ENCODE measurements at regions not wholly inside any gene's neighbourhood (a gene's known extent, or its start where the extent isn't known, plus 50 kb on each side); places are given as distances from the start of the nearest gene placed in this dataset.

DNA sequence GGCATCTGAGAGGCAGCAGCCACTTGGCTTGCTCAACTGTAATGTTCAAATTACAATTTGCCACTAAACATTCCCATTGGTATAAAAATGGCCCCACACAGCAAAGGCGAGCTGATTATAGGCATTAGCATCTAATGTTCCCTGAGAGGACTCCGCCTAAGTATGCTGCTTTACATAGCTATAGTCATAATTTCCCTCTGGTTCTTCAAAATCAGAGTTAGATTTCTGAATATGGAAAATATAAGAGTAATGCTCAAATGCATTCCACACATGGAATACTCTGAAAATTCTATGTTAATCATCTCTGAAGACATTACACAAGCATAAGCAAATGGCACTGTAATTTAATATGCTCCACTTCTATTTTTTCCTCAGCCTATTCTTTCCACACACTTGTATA lies 83.7 kb upstream of the BTG1 start:
- no peaks in the 10 kb centered on the region for H3K4me1 ChIP-seq
- H3K27ac ChIP-seq: no peak overlapping the region
- H3K9me3 ChIP-seq: no peaks in the 10 kb centered on the region
- TF ChIP-seq, protein P1, sequence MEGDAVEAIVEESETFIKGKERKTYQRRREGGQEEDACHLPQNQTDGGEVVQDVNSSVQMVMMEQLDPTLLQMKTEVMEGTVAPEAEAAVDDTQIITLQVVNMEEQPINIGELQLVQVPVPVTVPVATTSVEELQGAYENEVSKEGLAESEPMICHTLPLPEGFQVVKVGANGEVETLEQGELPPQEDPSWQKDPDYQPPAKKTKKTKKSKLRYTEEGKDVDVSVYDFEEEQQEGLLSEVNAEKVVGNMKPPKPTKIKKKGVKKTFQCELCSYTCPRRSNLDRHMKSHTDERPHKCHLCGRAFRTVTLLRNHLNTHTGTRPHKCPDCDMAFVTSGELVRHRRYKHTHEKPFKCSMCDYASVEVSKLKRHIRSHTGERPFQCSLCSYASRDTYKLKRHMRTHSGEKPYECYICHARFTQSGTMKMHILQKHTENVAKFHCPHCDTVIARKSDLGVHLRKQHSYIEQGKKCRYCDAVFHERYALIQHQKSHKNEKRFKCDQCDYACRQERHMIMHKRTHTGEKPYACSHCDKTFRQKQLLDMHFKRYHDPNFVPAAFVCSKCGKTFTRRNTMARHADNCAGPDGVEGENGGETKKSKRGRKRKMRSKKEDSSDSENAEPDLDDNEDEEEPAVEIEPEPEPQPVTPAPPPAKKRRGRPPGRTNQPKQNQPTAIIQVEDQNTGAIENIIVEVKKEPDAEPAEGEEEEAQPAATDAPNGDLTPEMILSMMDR (IDR thresholded peaks at IDR 0.05): no peak
- intact Hi-C loops (cut with DNase I): no loop called here
- no peak overlapping the region for H3K4me3 ChIP-seq
- H3K27me3 ChIP-seq (ENCODE audit: low read depth): no peaks in the 10 kb centered on the region
- no peaks in the 10 kb centered on the region for H3K36me3 ChIP-seq
- ATAC-seq: no peak
- DNase-seq: no peak

- ATAC-seq: no peak
- no peaks in the 10 kb centered on the region for H3K27me3 ChIP-seq (ENCODE audit: low read depth)
- H3K4me1 ChIP-seq: no peaks in the 10 kb centered on the region
- no peak for DNase-seq
- intact Hi-C loops (cut with DNase I): no loop called here
- TF ChIP-seq, protein P1 (IDR thresholded peaks at IDR 0.05): no peak
- H3K36me3 ChIP-seq: no peaks in the 10 kb centered on the region
- H3K4me3 ChIP-seq: no peak overlapping the region
- H3K9me3 ChIP-seq: no peaks in the 10 kb centered on the region
- no peak overlapping the region for H3K27ac ChIP-seq
These were observed 81.3 kb upstream of the BTG1 start for GRCh38 chr12:92226961-92227360.

DNA sequence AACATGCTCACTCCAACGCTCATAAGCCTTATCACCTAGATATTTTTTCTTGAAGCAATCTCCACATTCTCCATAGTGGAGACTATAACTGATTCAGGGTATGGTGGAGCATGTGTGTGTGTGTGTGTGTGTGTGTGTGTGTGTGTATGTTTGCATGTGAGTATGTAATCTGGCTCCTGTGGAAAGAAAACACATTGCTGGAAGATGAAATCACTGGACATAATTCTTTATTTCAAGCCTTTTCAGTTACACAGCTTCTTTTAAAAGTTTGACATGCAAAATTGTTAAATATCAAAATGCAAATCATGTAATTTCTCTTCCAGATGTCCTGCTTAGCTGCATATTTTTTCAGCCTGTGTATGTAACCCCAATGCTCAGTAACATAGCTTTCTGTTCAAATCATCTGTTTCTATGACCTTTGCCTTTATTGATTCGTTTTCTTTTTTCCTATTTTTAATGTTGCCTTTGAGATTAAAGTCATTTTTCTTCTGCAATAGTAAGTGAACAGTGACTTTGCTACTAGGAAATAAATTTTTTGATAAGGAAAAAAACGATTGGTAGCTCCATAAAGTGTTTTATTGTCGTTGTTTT lies 80.5 kb upstream of the BTG1 start:
- intact Hi-C loops (cut with DNase I): no loop called here
- TF ChIP-seq, protein P1 (IDR thresholded peaks at IDR 0.05): no peak
- H3K36me3 ChIP-seq: no peaks in the 10 kb centered on the region
- no peaks in the 10 kb centered on the region for H3K9me3 ChIP-seq
- H3K4me1 ChIP-seq: no peaks in the 10 kb centered on the region
- no peak overlapping the region for H3K4me3 ChIP-seq
- H3K27me3 ChIP-seq (ENCODE audit: low read depth): no peaks in the 10 kb centered on the region
- ATAC-seq (no peak), DNase-seq (no peak)
- no peak overlapping the region for H3K27ac ChIP-seq

DNA sequence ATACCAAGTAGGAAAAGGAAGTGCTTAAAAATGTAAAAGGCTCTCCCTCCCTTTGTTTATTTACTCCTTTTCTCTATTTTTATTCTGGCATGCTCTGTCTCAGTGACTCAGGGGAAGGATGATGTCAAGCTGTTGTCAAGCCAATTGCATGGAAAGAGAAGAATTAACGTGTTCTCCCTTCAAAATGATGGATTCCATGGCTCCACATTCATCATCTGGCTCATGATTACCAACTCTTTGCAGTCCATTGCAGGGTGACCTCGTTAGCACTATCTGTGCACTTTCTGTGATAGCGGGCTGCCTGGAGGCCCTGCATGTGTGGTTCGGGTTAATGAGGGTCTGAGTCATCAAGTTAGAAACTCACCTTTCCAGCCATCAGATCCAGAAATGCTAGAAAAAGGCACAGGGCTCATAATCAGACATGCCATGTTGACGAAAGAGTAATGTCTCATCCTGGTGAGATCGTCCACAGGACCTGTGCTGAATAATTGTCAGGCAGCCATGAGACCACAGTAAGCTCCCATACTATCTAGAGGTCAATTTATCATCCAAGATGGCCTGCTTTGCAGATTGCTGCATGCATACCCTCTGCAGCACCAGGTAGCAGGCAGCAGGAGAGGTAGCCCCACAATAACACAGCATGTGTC lies 79.2 kb upstream of the BTG1 start:
- H3K36me3 ChIP-seq: no peaks in the 10 kb centered on the region
- H3K4me3 ChIP-seq: no peak overlapping the region
- no peaks in the 10 kb centered on the region for H3K27me3 ChIP-seq (ENCODE audit: low read depth)
- intact Hi-C loops (cut with DNase I): no loop called here
- DNase-seq (no peak), ATAC-seq (peak in 1 of 2 donors; percentile 11)
- TF ChIP-seq, protein P1 (IDR thresholded peaks at IDR 0.05): no peak
- H3K9me3 ChIP-seq: no peaks in the 10 kb centered on the region
- H3K4me1 ChIP-seq: no peaks in the 10 kb centered on the region
- no peak overlapping the region for H3K27ac ChIP-seq

DNA sequence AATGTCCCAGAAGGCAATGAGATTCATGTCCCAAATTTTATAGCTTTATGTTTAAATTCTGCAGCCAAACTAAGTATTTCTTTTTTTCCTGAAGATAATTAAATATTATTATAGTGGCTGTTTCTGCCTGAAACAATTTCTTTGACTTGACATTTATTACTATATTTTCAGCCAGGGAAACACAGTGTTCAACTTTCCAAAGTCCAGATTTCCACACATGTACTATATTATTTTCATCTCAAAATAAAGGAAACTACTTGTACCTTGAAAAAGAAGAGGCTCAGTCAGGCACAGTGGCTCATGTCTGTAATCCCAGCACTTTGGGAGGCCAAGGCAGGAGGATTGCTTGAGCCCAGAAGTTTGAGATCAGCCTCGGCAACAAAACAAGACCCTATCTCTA lies 77.8 kb upstream of the BTG1 start:
- Histone ChIP-seq H3K9me3 (no peaks in the 10 kb centered on the region), H3K4me1 (no peaks in the 10 kb centered on the region), H3K36me3 (no peaks in the 10 kb centered on the region), H3K27me3 (ENCODE audit: low read depth) (no peaks in the 10 kb centered on the region), H3K27ac (no peak overlapping the region), H3K4me3 (no peak overlapping the region)
- no peak for ATAC-seq
- DNase-seq: no peak
- intact Hi-C loops (cut with DNase I): no loop called here
- TF ChIP-seq, protein P1 (IDR thresholded peaks at IDR 0.05): no peak

Measured in lower lobe of right lung (tissue), 2 donors.